DND-41 (cell line): ENCODE measurements at regions not wholly inside any gene's neighbourhood (a gene's known extent, or its start where the extent isn't known, plus 50 kb on each side); places are given as distances from the start of the nearest gene placed in this dataset.

ENCODE experiments used
- EZH2 ChIP-seq: IDR thresholded peaks from 3 replicates; pipeline ENCODE4 v1.6.1; 2012; ENCODE audit warnings: borderline replicate concordance, low read depth, mild to moderate bottlenecking, moderate library complexity, low read length, inconsistent platforms; ENCODE audit not compliant: severe bottlenecking
- TF ChIP-seq, protein P1 (sequence below): IDR thresholded peaks from 2 replicates; pipeline ENCODE4 v1.5.1; 2012; ENCODE audit warnings: borderline replicate concordance, low read length, moderate library complexity, mild to moderate bottlenecking; ENCODE audit not compliant: poor library complexity, severe bottlenecking; ENCODE audit errors: extremely low read depth

DNA sequence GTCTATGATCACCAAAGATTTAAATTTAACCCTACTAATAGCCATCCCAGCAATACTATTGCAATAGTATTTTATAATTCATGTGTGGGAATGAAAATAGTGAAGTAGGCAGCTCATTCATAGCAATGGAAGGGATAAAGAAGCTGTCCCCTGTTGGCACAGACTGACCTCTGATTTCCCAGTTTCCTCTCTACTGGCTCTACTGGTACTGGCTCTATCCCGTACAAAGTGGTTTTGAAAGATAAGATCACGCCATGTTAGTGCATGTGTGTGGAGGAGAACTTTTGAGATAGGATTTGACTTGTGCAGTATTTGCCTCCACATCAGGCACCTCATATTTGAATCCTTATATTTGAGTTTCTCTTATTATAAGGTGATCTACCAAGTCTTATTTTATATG is 227.3 kb upstream of the ADGRL2 start:
- TF ChIP-seq, protein P1, sequence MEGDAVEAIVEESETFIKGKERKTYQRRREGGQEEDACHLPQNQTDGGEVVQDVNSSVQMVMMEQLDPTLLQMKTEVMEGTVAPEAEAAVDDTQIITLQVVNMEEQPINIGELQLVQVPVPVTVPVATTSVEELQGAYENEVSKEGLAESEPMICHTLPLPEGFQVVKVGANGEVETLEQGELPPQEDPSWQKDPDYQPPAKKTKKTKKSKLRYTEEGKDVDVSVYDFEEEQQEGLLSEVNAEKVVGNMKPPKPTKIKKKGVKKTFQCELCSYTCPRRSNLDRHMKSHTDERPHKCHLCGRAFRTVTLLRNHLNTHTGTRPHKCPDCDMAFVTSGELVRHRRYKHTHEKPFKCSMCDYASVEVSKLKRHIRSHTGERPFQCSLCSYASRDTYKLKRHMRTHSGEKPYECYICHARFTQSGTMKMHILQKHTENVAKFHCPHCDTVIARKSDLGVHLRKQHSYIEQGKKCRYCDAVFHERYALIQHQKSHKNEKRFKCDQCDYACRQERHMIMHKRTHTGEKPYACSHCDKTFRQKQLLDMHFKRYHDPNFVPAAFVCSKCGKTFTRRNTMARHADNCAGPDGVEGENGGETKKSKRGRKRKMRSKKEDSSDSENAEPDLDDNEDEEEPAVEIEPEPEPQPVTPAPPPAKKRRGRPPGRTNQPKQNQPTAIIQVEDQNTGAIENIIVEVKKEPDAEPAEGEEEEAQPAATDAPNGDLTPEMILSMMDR = no peak
- TF ChIP-seq EZH2 = no peak
